WTC11 (cell line): ENCODE measurements at regions not wholly inside any gene's neighbourhood (a gene's known extent, or its start where the extent isn't known, plus 50 kb on each side); places are given as distances from the start of the nearest gene placed in this dataset.

Experiments used
- ATF2 ChIP-seq: sonication (generic); formaldehyde crosslinking; IDR thresholded peaks from 2 replicates; pipeline ENCODE4 v1.8.1; 2022; ENCODE audit warnings: low read depth, missing genetic modification reagents, borderline replicate concordance
- CREM ChIP-seq: sonication (generic); formaldehyde crosslinking; IDR thresholded peaks from 2 replicates; pipeline ENCODE4 v1.8.1; 2022; ENCODE audit warnings: mild to moderate bottlenecking, missing genetic modification reagents, moderate library complexity
- CTCF ChIP-seq: fragments of 200-600 bp; IDR thresholded peaks from 2 replicates; pipeline ENCODE4 v1.8.0; 2022; ENCODE audit warnings: antibody characterized with exemption
- EMX1 ChIP-seq: fragments of 250-450 bp; sonication (Bioruptor Pico); IDR thresholded peaks from 2 replicates; pipeline ENCODE4 v1.8.0; 2021; ENCODE audit warnings: mild to moderate bottlenecking
- FOXJ3 ChIP-seq: sonication (generic); formaldehyde crosslinking; IDR thresholded peaks from 2 replicates; pipeline ENCODE4 v1.9.0; 2021; ENCODE audit warnings: missing genetic modification reagents, mild to moderate bottlenecking, borderline replicate concordance
- IRF2 ChIP-seq: sonication (generic); formaldehyde crosslinking; IDR thresholded peaks from 2 replicates; pipeline ENCODE4 v1.8.0; 2022; ENCODE audit warnings: low read depth, missing genetic modification reagents, borderline replicate concordance
- MLX ChIP-seq: sonication (generic); formaldehyde crosslinking; IDR thresholded peaks from 2 replicates; pipeline ENCODE4 v1.8.1; 2023; ENCODE audit warnings: mild to moderate bottlenecking, missing genetic modification reagents, moderate library complexity
- NFYB ChIP-seq: sonication (generic); formaldehyde crosslinking; conservative IDR thresholded peaks from 2 replicates; pipeline ENCODE4 v1.8.0; 2022; ENCODE audit warnings: low read depth, missing genetic modification reagents
- NR1H2 ChIP-seq: sonication (generic); formaldehyde crosslinking; IDR thresholded peaks from 2 replicates; pipeline ENCODE4 v1.9.0; 2021; ENCODE audit warnings: mild to moderate bottlenecking, moderate library complexity, missing genetic modification reagents
- SP1 ChIP-seq: sonication (generic); formaldehyde crosslinking; conservative IDR thresholded peaks from 2 replicates; pipeline ENCODE4 v1.8.1; 2022; ENCODE audit warnings: missing genetic modification reagents
- TEAD4 ChIP-seq: sonication (generic); formaldehyde crosslinking; IDR thresholded peaks from 2 replicates; pipeline ENCODE4 v1.8.0; 2022; ENCODE audit warnings: mild to moderate bottlenecking, missing genetic modification reagents
- USF2 ChIP-seq: sonication (generic); formaldehyde crosslinking; IDR thresholded peaks from 2 replicates; pipeline ENCODE4 v1.8.1; 2023; ENCODE audit warnings: mild to moderate bottlenecking, missing genetic modification reagents, moderate library complexity
- ZSCAN18 ChIP-seq: fragments of 250-450 bp; sonication (Bioruptor Pico); IDR thresholded peaks from 2 replicates; pipeline ENCODE4 v2.1.2; 2022; ENCODE audit warnings: mild to moderate bottlenecking, moderate library complexity

- TF ChIP-seq CTCF (no peak), IRF2 (CRISPR knock-in tag) (no peak), ZSCAN18 (CRISPR knock-in tag) (no peak), SP1 (CRISPR knock-in tag) (no peak), EMX1 (CRISPR knock-in tag) (no peak), NFYB (CRISPR knock-in tag) (no peak), USF2 (CRISPR knock-in tag) (no peak), ATF2 (CRISPR knock-in tag) (no peak), FOXJ3 (CRISPR knock-in tag) (no peak), CREM (CRISPR knock-in tag) (no peak), NR1H2 (no peak), MLX (CRISPR knock-in tag) (no peak), TEAD4 (CRISPR knock-in tag) (no peak)
Observed at GRCh38 chr6:106033806-106034205, 52.3 kb upstream of the PRDM1 start.
